Esophagus muscularis mucosa (tissue), 4 donors: ENCODE measurements at regions not wholly inside any gene's neighbourhood (a gene's known extent, or its start where the extent isn't known, plus 50 kb on each side); places are given as distances from the start of the nearest gene placed in this dataset.

Experiments
- DNase-seq: peaks from one replicate; pipeline ENCODE4 v3.0.0-alpha.2; 2017; ENCODE audit errors: extremely low spot score
- H3K27ac ChIP-seq, 4 donors: fragments of 200-600 bp; sonication (generic); replicated peaks in 1 of 4; 1 replicate in 3 of 4; 2 replicates in 1 of 4; pipeline ENCODE4 v1.5.1; 2016 to 2019; ENCODE audit warnings: mild to moderate bottlenecking in 1 of 4
- H3K27me3 ChIP-seq, 4 donors: fragments of 200-600 bp; sonication (generic); one replicate each; pipeline versions ENCODE4 v1.5.1 to v1.6.0; 2016 to 2019
- H3K36me3 ChIP-seq, 4 donors: fragments of 200-600 bp; sonication (generic); one replicate each; pipeline ENCODE4 v1.5.1; 2016 to 2019
- H3K4me1 ChIP-seq, 4 donors: fragments of 200-600 bp; sonication (generic); one replicate each; pipeline ENCODE4 v1.5.1; 2016 to 2019
- H3K4me3 ChIP-seq, 4 donors: fragments of 200-600 bp; sonication (generic); 1 replicate in 2 of 4; 2 replicates in 2 of 4; pipeline ENCODE4 v1.5.1; 2016 to 2019; ENCODE audit warnings: mild to moderate bottlenecking in 4 of 4, moderate library complexity in 1 of 4
- H3K9me3 ChIP-seq, 4 donors: fragments of 200-600 bp; sonication (generic); 1 replicate in 3 of 4; 2 replicates in 1 of 4; pipeline ENCODE4 v1.5.1; 2016 to 2019
- CTCF ChIP-seq, 3 experiments: fragments of 200-600 bp in 2 of 3; fragments of 450-650 bp in 1 of 3; sonication (generic) in 2 of 3; IDR thresholded peaks; one replicate each; pipeline ENCODE4 v1.5.1; 2017 to 2019; ENCODE audit warnings: antibody characterized with exemption in 3 of 3, mild to moderate bottlenecking in 2 of 3, moderate library complexity in 1 of 3
- EP300 ChIP-seq: sonication (generic); formaldehyde crosslinking; IDR thresholded peaks from one replicate; pipeline ENCODE4 v1.6.1; 2017; ENCODE audit warnings: antibody characterized with exemption
- POLR2A ChIP-seq: fragments of 450-650 bp; IDR thresholded peaks from one replicate; pipeline ENCODE4 v1.6.1; 2017; ENCODE audit warnings: antibody characterized with exemption, moderate library complexity, mild to moderate bottlenecking, low read depth
- POLR2AphosphoS5 ChIP-seq, 2 donors: sonication (generic); formaldehyde crosslinking; IDR thresholded peaks; one replicate each; pipeline ENCODE4 v1.6.1; 2017; ENCODE audit warnings: antibody characterized with exemption in 2 of 2
- WGBS: methylation state at CpG from one replicate; pipeline ENCODE4 v1.1.5; 2018; 5-methylcytosine and 5-hydroxymethylcytosine counted together
- intact Hi-C: fragments of 100-400 bp; cut with DNase I; formaldehyde crosslinking; loops from one replicate; pipeline ENCODE4 v1.15.1; 2023

GRCh38 chr10:4029866-4030265 is 244.9 kb upstream of the KLF6 start:
- no peak overlapping the region for H3K4me3 ChIP-seq
- peaks cover 0 to 10% (median 7%) of the 10 kb centered on the region in 4 donors for H3K4me1 ChIP-seq
- no peaks in the 10 kb centered on the region for H3K36me3 ChIP-seq
- no peaks in the 10 kb centered on the region for H3K27me3 ChIP-seq
- H3K27ac ChIP-seq, result no peak overlapping the region
- intact Hi-C loops, result no loop called here
- no peak for TF ChIP-seq EP300
- no peak for DNase-seq
- H3K9me3 ChIP-seq, result no peaks in the 10 kb centered on the region
- WGBS, result 94% methylated on average over 8 of the region's 8 CpGs

- TF ChIP-seq CTCF (IDR thresholded peaks at IDR 0.05) (no peak), POLR2AphosphoS5 (IDR thresholded peaks at IDR 0.05) (no peak), POLR2A (no peak), EP300 (no peak)
- H3K36me3 ChIP-seq, result no peaks in the 10 kb centered on the region
- intact Hi-C loops, result no loop called here
- no peaks in the 10 kb centered on the region for H3K27me3 ChIP-seq
- WGBS, result 96% methylated on average over 6 of the region's 6 CpGs
- peaks cover 0 to 2% (median under 1%) of the 10 kb centered on the region in 4 donors for H3K4me1 ChIP-seq
- H3K27ac ChIP-seq, result no peak overlapping the region
- DNase-seq, result no peak
- no peak overlapping the region for H3K4me3 ChIP-seq
- H3K9me3 ChIP-seq, result no peaks in the 10 kb centered on the region
Observed at GRCh38 chr10:4028854-4029583, 244.0 kb upstream of the KLF6 start.

GRCh38 chr10:4028027-4028471 is 243.0 kb upstream of the KLF6 start:
- no peak for TF ChIP-seq POLR2AphosphoS5 (IDR thresholded peaks at IDR 0.05)
- TF ChIP-seq CTCF (IDR thresholded peaks at IDR 0.05), result no peak
- TF ChIP-seq POLR2A, result no peak
- TF ChIP-seq EP300, result no peak
- intact Hi-C loops, result no loop called here
- H3K27ac ChIP-seq, result no peak overlapping the region
- no peak for DNase-seq
- H3K27me3 ChIP-seq, result no peaks in the 10 kb centered on the region
- H3K4me1 ChIP-seq, result no peaks in the 10 kb centered on the region
- 88% methylated on average over 4 of the region's 5 CpGs for WGBS
- no peak overlapping the region for H3K4me3 ChIP-seq
- no peaks in the 10 kb centered on the region for H3K9me3 ChIP-seq
- no peaks in the 10 kb centered on the region for H3K36me3 ChIP-seq

- TF ChIP-seq POLR2AphosphoS5 (IDR thresholded peaks at IDR 0.05) (no peak), EP300 (no peak), CTCF (IDR thresholded peaks at IDR 0.05) (no peak), POLR2A (no peak)
- DNase-seq, result no peak
- no peak overlapping the region for H3K4me3 ChIP-seq
- H3K27me3 ChIP-seq, result no peaks in the 10 kb centered on the region
- 75% methylated on average over 4 of the region's 4 CpGs for WGBS
- no peaks in the 10 kb centered on the region for H3K4me1 ChIP-seq
- H3K27ac ChIP-seq, result no peak overlapping the region
- no peaks in the 10 kb centered on the region for H3K36me3 ChIP-seq
- H3K9me3 ChIP-seq, result no peaks in the 10 kb centered on the region
- intact Hi-C loops, result no loop called here
Observed at GRCh38 chr10:4025339-4025738, 240.3 kb upstream of the KLF6 start.

- TF ChIP-seq POLR2AphosphoS5 (IDR thresholded peaks at IDR 0.05) (no peak), CTCF (IDR thresholded peaks at IDR 0.05) (no peak), POLR2A (no peak), EP300 (no peak)
- intact Hi-C loops, result no loop called here
- no peaks in the 10 kb centered on the region for H3K36me3 ChIP-seq
- no peaks in the 10 kb centered on the region for H3K9me3 ChIP-seq
- H3K4me1 ChIP-seq, result no peaks in the 10 kb centered on the region
- no peak overlapping the region for H3K4me3 ChIP-seq
- DNase-seq, result no peak
- H3K27me3 ChIP-seq, result no peaks in the 10 kb centered on the region
- WGBS, result 89% methylated on average over 14 of the region's 14 CpGs
- no peak overlapping the region for H3K27ac ChIP-seq
Observed at GRCh38 chr10:4024516-4025245, 239.7 kb upstream of the KLF6 start.
